GM23338 (cell line): ENCODE measurements at regions not wholly inside any gene's neighbourhood (a gene's known extent, or its start where the extent isn't known, plus 50 kb on each side); places are given as distances from the start of the nearest gene placed in this dataset.

Experiments
- CREB1 ChIP-seq: fragments of 250-450 bp; sonication (Bioruptor Pico); IDR thresholded peaks from 2 replicates; pipeline ENCODE4 v1.5.0; 2020; ENCODE audit warnings: low read depth, mild to moderate bottlenecking, moderate library complexity
- EZH2 ChIP-seq: fragments of 200-600 bp; sonication (generic); IDR thresholded peaks from one replicate; pipeline ENCODE4 v1.8.0; 2017; ENCODE audit warnings: antibody characterized with exemption, mild to moderate bottlenecking, low read depth; ENCODE audit not compliant: unreplicated experiment
- EZH2phosphoT487 ChIP-seq: fragments of 200-600 bp; sonication (generic); IDR thresholded peaks from one replicate; pipeline ENCODE4 v1.8.1; 2018; ENCODE audit warnings: antibody characterized with exemption; ENCODE audit not compliant: unreplicated experiment
- JUNB ChIP-seq: IDR thresholded peaks from one replicate; pipeline ENCODE4 v1.6.1; 2016; ENCODE audit warnings: antibody characterized with exemption; ENCODE audit not compliant: unreplicated experiment
- NANOG ChIP-seq: IDR thresholded peaks from 2 replicates; pipeline ENCODE4 v1.6.1; 2016; ENCODE audit warnings: antibody characterized with exemption, borderline replicate concordance
- POLR2AphosphoS5 ChIP-seq: IDR thresholded peaks from 2 replicates; pipeline ENCODE4 v1.6.1; 2016; ENCODE audit warnings: antibody characterized with exemption, low read depth
- STAT1 ChIP-seq: IDR thresholded peaks from one replicate; pipeline ENCODE4 v1.6.1; 2016; ENCODE audit warnings: antibody characterized with exemption; ENCODE audit not compliant: unreplicated experiment
- ZNF114 ChIP-seq: fragments of 250-450 bp; sonication (Bioruptor Pico); IDR thresholded peaks from 2 replicates; pipeline ENCODE4 v1.5.0; 2020; ENCODE audit warnings: mild to moderate bottlenecking, moderate library complexity
- TF ChIP-seq, protein P1 (sequence below), 2 experiments: fragments of 200-600 bp in 1 of 2; sonication (generic) in 1 of 2; conservative IDR thresholded peaks; 2 replicates each; pipeline versions ENCODE4 v1.5.1 to v1.6.1; 2016 to 2017; ENCODE audit warnings: antibody characterized with exemption in 2 of 2, low read depth in 2 of 2, mild to moderate bottlenecking in 2 of 2, moderate library complexity in 1 of 2
- TF ChIP-seq, protein P2 (sequence below): IDR thresholded peaks from one replicate; pipeline ENCODE4 v1.6.1; 2018; ENCODE audit warnings: antibody characterized with exemption; ENCODE audit not compliant: unreplicated experiment
- TF ChIP-seq, protein P3 (sequence below): IDR thresholded peaks from 2 replicates; pipeline ENCODE4 v1.6.1; 2016; ENCODE audit warnings: antibody characterized with exemption
- TF ChIP-seq, protein P4 (sequence below): fragments of 250-450 bp; sonication (Bioruptor Pico); IDR thresholded peaks from 2 replicates; pipeline ENCODE4 v1.5.0; 2020; ENCODE audit warnings: mild to moderate bottlenecking, moderate library complexity

DNA sequence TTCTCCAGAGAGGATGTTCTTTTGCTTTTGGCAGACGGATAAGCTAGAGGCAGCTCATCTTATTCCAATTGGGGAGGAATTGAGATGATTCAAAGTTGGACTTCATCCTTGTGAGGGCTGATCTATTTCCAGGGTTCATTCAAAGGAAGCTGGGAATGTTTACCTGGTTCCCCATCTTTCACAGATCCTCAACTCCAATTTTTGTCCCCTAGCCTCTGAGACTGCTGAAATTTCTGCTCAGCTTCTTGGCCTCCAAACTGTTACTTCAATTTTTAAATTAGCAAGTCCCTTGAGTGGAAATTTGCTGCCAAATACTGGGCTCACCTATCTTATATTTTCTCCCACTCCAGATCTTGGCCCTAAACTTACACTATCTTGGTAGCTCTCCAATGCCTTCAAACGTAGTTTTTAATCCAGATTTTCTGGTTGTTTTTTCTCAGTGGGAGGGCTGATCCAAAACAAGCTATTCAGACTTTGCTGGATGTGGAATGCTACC, 93.9 kb upstream of the NEK6 start:
- TF ChIP-seq, protein P1, sequence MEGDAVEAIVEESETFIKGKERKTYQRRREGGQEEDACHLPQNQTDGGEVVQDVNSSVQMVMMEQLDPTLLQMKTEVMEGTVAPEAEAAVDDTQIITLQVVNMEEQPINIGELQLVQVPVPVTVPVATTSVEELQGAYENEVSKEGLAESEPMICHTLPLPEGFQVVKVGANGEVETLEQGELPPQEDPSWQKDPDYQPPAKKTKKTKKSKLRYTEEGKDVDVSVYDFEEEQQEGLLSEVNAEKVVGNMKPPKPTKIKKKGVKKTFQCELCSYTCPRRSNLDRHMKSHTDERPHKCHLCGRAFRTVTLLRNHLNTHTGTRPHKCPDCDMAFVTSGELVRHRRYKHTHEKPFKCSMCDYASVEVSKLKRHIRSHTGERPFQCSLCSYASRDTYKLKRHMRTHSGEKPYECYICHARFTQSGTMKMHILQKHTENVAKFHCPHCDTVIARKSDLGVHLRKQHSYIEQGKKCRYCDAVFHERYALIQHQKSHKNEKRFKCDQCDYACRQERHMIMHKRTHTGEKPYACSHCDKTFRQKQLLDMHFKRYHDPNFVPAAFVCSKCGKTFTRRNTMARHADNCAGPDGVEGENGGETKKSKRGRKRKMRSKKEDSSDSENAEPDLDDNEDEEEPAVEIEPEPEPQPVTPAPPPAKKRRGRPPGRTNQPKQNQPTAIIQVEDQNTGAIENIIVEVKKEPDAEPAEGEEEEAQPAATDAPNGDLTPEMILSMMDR (conservative IDR thresholded peaks at IDR 0.05; ENCODE audit: low read depth in 2 of 2): no peak
- TF ChIP-seq ZNF114 (CRISPR knock-in tag): no peak
- no peak for TF ChIP-seq POLR2AphosphoS5
- no peak for TF ChIP-seq NANOG
- TF ChIP-seq JUNB: no peak
- TF ChIP-seq EZH2: no peak
- TF ChIP-seq CREB1 (CRISPR knock-in tag): no peak
- TF ChIP-seq STAT1: no peak
- TF ChIP-seq, protein P2, sequence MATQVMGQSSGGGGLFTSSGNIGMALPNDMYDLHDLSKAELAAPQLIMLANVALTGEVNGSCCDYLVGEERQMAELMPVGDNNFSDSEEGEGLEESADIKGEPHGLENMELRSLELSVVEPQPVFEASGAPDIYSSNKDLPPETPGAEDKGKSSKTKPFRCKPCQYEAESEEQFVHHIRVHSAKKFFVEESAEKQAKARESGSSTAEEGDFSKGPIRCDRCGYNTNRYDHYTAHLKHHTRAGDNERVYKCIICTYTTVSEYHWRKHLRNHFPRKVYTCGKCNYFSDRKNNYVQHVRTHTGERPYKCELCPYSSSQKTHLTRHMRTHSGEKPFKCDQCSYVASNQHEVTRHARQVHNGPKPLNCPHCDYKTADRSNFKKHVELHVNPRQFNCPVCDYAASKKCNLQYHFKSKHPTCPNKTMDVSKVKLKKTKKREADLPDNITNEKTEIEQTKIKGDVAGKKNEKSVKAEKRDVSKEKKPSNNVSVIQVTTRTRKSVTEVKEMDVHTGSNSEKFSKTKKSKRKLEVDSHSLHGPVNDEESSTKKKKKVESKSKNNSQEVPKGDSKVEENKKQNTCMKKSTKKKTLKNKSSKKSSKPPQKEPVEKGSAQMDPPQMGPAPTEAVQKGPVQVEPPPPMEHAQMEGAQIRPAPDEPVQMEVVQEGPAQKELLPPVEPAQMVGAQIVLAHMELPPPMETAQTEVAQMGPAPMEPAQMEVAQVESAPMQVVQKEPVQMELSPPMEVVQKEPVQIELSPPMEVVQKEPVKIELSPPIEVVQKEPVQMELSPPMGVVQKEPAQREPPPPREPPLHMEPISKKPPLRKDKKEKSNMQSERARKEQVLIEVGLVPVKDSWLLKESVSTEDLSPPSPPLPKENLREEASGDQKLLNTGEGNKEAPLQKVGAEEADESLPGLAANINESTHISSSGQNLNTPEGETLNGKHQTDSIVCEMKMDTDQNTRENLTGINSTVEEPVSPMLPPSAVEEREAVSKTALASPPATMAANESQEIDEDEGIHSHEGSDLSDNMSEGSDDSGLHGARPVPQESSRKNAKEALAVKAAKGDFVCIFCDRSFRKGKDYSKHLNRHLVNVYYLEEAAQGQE: no peak
- no peak for TF ChIP-seq EZH2phosphoT487
- TF ChIP-seq, protein P3, sequence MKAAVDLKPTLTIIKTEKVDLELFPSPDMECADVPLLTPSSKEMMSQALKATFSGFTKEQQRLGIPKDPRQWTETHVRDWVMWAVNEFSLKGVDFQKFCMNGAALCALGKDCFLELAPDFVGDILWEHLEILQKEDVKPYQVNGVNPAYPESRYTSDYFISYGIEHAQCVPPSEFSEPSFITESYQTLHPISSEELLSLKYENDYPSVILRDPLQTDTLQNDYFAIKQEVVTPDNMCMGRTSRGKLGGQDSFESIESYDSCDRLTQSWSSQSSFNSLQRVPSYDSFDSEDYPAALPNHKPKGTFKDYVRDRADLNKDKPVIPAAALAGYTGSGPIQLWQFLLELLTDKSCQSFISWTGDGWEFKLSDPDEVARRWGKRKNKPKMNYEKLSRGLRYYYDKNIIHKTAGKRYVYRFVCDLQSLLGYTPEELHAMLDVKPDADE: no peak
- TF ChIP-seq, protein P4, sequence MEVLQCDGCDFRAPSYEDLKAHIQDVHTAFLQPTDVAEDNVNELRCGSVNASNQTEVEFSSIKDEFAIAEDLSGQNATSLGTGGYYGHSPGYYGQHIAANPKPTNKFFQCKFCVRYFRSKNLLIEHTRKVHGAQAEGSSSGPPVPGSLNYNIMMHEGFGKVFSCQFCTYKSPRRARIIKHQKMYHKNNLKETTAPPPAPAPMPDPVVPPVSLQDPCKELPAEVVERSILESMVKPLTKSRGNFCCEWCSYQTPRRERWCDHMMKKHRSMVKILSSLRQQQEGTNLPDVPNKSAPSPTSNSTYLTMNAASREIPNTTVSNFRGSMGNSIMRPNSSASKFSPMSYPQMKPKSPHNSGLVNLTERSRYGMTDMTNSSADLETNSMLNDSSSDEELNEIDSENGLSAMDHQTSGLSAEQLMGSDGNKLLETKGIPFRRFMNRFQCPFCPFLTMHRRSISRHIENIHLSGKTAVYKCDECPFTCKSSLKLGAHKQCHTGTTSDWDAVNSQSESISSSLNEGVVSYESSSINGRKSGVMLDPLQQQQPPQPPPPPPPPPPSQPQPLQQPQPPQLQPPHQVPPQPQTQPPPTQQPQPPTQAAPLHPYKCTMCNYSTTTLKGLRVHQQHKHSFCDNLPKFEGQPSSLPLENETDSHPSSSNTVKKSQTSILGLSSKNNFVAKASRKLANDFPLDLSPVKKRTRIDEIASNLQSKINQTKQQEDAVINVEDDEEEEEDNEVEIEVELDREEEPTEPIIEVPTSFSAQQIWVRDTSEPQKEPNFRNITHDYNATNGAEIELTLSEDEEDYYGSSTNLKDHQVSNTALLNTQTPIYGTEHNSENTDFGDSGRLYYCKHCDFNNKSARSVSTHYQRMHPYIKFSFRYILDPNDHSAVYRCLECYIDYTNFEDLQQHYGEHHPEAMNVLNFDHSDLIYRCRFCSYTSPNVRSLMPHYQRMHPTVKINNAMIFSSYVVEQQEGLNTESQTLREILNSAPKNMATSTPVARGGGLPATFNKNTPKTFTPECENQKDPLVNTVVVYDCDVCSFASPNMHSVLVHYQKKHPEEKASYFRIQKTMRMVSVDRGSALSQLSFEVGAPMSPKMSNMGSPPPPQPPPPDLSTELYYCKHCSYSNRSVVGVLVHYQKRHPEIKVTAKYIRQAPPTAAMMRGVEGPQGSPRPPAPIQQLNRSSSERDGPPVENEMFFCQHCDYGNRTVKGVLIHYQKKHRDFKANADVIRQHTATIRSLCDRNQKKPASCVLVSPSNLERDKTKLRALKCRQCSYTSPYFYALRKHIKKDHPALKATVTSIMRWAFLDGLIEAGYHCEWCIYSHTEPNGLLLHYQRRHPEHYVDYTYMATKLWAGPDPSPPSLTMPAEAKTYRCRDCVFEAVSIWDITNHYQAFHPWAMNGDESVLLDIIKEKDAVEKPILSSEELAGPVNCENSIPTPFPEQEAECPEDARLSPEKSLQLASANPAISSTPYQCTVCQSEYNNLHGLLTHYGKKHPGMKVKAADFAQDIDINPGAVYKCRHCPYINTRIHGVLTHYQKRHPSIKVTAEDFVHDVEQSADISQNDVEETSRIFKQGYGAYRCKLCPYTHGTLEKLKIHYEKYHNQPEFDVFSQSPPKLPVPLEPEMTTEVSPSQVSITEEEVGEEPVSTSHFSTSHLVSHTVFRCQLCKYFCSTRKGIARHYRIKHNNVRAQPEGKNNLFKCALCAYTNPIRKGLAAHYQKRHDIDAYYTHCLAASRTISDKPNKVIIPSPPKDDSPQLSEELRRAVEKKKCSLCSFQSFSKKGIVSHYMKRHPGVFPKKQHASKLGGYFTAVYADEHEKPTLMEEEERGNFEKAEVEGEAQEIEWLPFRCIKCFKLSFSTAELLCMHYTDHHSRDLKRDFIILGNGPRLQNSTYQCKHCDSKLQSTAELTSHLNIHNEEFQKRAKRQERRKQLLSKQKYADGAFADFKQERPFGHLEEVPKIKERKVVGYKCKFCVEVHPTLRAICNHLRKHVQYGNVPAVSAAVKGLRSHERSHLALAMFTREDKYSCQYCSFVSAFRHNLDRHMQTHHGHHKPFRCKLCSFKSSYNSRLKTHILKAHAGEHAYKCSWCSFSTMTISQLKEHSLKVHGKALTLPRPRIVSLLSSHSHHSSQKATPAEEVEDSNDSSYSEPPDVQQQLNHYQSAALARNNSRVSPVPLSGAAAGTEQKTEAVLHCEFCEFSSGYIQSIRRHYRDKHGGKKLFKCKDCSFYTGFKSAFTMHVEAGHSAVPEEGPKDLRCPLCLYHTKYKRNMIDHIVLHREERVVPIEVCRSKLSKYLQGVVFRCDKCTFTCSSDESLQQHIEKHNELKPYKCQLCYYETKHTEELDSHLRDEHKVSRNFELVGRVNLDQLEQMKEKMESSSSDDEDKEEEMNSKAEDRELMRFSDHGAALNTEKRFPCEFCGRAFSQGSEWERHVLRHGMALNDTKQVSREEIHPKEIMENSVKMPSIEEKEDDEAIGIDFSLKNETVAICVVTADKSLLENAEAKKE (CRISPR knock-in tag): no peak
